ENCODE measurements at regions not wholly inside any gene's neighbourhood (a gene's known extent, or its start where the extent isn't known, plus 50 kb on each side); places are given as distances from the start of the nearest gene placed in this dataset.

GRCh38 chr2:195359043-195359735 is 297.8 kb upstream of the SLC39A10 start (continued):
- TF ChIP-seq ZBTB40 (IDR thresholded peaks at IDR 0.05; ENCODE audit: borderline replicate concordance) (no peak), MEF2A (IDR thresholded peaks at IDR 0.05; ENCODE audit: insufficient read depth, low read depth, low read length) (no peak), GABPA (IDR thresholded peaks at IDR 0.05; ENCODE audit: low read depth) (no peak), RUNX3 (IDR thresholded peaks at IDR 0.05; ENCODE audit: low read length) (no peak), CBFB (IDR thresholded peaks at IDR 0.05; ENCODE audit: low read depth) (no peak), MLLT1 (IDR thresholded peaks at IDR 0.05) (no peak), NFYB (IDR thresholded peaks at IDR 0.05; ENCODE audit: insufficient read depth, low read depth, low read length) (no peak)
- TF ChIP-seq, protein P1, sequence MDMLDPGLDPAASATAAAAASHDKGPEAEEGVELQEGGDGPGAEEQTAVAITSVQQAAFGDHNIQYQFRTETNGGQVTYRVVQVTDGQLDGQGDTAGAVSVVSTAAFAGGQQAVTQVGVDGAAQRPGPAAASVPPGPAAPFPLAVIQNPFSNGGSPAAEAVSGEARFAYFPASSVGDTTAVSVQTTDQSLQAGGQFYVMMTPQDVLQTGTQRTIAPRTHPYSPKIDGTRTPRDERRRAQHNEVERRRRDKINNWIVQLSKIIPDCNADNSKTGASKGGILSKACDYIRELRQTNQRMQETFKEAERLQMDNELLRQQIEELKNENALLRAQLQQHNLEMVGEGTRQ (IDR thresholded peaks at IDR 0.05; ENCODE audit: borderline replicate concordance, low read depth, low read length) = no peak

All from GM12878 (cell line).